GM19467 (cell line): ENCODE measurements at regions not wholly inside any gene's neighbourhood (a gene's known extent, or its start where the extent isn't known, plus 50 kb on each side); places are given as distances from the start of the nearest gene placed in this dataset.

Experiments
- ATAC-seq: cut with Tn5 transposase; IDR thresholded peaks from one replicate; pipeline ENCODE4 v1.9.1; 2021; ENCODE audit warnings: mild to moderate bottlenecking, moderate library complexity; ENCODE audit not compliant: unreplicated experiment

DNA sequence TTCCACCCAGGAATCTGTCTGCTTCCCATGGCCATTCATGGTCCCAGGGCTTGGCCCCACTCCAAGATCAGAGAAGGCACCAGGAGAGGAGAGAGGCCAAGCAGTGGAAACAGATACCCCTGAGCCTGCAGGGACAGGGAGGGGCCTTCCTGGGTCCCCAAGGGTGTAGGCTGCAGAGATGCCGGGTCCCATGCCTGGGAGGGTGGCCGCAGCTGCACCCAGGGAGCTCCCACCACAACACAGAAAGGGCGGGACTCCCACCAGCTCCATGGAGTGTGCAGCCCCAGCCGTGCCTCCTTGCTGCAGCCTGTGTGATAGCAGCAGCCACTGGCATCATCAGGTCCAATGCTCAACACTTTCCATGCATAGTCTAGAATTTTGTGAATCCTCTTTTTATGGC is 331.5 kb downstream of the UACA start:
- no peak for ATAC-seq

- ATAC-seq: no peak
Measured at GRCh38 chr15:70430069-70430468, 332.4 kb upstream of the TLE3 start.

GRCh38 chr15:70429056-70429722 is 331.5 kb upstream of the TLE3 start:
- ATAC-seq: no peak

GRCh38 chr15:70428211-70428822 is 330.6 kb upstream of the TLE3 start:
- no peak for ATAC-seq

DNA sequence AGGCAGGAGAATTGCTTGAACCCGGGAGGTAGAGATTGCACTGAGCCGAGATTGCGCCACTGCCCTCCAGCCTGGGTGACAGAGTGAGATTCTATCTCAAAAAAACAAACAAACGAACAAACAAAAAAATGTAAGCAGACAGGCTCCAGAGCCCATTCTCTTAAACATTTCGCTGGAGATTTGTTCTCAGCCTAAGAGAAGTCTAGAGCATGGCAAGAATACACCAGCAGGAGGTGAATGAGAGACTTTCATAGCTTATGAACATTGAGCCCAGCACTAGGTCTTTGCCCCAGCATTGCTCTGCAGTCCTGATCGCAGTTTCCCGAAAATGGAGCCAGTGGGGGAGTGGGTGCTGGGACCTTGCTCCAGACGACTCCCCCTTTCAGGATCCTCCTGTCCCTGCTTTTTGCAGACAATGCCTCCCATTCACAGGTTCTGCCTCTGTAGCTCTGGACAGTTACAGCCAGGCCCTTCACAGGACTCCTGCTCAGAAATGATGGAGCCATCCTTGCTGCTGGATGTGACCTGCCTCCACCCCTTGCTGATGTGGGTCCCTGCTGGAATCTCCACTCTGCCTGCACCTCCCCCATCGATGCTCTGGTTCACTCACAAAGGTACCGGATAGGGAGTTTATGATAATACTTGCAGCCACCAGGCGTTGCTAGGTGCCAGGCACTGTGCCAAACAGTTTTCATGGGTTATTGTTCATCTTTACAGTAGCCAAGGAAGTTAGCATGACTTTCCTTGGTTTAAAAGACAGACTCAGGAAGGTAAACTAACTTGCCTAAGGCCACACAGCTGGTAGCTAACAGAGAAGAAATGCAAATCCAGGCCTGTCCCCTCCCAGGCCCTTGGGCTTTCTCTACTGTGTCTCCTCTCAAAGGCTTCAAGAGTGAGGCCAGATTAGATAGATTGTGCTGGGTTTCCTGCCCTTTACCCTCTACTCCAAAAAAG is 329.7 kb upstream of the TLE3 start:
- no peak for ATAC-seq

DNA sequence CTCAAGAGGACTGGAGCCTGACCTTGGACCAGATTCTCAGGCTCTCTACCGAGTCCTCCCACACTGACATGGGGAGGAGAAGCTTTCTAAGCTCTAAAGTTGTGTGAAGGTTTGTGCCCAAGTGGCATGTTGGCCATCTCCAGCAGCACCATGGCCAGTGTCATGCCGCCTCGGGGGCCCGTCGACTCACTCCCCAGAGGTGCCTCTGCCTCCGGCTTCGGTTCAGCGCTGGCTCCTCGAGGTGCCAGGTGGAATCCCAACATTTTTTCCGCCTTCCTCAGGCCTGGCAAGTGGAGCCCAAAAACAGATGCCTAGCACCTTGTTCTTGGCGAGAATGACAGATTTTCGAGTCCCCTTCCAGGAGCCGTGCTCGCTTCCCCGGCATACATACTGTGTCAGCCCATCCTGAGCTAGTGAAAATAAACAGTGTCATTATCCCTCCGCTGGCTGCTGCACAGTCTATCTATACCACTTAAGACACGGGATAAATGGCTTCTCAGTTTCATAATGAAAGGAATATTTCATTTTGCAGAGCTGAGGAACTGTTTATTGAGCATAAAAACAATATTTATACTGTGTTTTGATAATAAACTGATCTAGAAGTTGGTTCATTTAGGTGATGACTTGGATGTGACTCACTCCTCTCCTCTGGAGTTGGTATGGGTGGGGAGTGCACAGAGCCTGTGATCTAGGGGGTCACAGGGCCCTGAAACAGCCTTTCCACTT is 328.5 kb upstream of the TLE3 start:
- ATAC-seq: no peak

DNA sequence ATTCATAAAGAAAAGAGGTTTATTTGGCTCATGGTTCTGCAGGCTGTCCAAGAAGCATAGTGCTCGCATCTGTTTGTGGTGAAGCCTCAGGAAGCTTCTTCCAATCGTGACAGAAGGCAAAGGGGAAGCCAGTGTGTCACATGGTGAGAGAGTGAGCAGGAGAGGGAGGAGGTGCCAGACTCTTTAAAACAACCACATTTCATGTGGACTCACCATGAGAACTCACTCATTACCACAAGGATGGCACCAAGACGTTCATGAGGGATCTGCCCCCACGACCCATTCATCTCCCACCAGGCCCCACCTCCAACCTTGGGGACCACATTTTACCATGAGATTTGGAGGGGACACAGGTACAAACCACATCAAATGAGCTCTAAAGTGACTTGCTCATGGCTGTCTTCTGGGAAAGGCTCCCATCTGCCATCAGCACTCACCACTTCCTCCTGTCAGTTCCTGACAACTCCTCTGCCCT is 327.3 kb upstream of the TLE3 start:
- no peak for ATAC-seq

DNA sequence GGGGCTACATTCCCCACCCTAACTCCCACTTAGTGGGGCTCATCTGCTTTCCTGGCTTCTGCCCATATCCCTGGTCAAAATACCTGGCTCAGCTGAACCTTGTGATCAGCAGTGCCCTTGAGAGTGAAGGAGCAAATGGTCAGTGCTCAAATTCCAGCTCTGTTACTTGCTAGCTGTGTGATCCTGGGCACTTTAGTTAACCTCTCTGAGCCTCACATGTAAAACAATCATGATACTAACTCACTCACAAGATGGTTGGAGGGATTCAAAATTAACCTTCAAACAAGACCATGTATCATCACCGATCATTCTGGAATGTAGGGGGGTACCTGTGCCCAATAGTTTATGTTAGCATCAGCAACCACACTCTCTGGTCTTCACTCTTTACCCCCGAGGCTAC is 325.6 kb upstream of the TLE3 start:
- ATAC-seq: no peak

DNA sequence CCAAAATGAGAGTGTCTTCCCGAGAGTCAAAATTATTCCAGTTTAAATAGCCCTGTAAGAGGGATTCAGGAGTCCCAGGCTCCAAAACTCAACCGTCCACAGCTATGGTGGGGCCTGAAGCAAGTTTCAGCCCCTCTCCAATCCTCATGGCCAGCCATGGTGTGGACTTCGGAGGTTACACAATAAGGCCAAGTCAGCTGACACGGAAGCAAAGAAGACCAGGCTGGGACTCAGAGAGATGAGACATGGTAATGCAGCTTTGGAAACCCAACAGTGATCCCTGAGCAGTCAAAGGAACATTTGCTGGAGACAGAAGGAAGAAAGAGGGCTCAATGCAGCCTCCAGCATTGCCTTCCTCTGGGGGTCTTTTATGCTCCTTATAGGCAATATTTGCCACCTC is 324.6 kb upstream of the TLE3 start:
- ATAC-seq: no peak

- no peak for ATAC-seq
Measured at GRCh38 chr15:70420948-70421482, 323.3 kb upstream of the TLE3 start.

DNA sequence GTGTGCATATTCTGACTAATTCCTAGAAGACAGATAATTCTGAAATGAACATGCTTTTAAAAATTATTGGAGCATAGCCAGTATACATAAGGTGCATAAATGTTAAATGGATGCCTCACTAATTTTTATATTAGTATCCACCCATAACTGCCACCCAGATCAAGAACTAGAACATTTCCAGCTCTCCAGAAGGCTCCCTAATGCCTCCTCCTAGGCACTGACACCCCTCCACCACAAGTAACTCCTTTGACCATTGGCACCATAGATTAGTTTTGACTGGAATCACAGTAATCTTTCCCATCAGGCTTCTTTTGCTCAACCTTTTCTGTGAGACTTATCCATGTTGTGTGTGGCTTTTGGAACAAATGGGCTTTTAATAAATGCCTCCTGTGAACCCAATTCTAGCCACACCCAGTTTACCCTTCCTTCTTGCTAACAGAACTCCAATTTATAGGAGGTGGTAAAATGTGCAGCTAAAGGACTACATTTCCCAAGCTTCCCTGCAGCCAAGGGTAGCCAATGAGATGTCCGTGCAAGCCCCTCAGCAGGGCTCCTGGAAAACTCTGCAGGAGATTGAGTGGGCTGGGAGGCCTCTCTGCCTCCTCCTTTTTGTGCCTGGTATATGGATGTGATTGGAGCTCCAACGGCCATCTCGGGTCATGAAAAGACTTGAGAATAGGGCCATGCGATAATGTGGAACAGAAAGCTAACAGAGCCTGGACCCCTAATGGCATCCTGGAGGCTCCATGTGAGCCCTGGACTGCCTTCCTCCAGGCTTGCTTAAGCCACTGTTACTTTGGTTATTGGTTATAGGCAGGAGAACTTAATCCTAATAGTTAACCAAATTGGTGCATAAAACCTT is 322.6 kb upstream of the TLE3 start:
- no peak for ATAC-seq

DNA sequence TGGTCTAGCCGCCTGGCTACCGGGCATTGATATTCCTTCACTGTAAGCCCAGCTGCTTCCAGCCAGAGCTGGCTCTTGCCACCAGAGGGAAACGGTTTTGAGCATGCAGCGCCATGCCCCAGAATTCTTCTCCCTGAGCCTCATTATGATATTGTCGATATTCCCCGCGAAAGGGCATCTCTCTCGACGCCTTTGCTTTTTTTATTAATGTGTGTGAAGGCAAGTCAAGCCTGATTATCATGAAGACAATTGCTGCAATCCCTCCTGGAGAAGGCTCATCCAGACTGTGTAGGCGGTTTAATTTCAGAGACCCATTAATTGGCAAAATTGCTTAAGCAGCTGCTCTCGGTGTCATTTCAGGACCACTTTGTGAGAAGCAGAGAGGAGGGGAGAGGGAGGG is 321.2 kb upstream of the TLE3 start:
- no peak for ATAC-seq

DNA sequence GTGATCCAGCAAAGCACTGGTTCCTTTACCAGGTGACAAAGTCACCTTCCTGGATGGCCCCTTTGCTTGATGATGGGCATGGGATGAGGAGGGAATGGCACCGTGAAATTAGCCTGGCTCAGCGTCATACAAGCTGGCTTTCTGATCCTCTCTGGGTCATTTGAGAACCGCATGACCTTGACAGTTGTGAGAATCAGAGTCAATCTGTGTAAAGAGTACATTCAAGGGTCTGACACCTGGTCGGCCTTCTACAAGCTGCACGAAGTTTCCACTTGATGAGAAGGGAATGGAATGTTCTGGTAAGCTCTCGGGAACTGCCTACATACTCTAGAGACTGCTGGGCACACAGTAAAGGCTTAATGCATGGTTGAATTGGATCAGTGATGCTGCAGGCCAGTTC is 319.8 kb upstream of the TLE3 start:
- ATAC-seq: no peak

- ATAC-seq: no peak
Measured at GRCh38 chr15:70416829-70417228, 319.1 kb upstream of the TLE3 start.

DNA sequence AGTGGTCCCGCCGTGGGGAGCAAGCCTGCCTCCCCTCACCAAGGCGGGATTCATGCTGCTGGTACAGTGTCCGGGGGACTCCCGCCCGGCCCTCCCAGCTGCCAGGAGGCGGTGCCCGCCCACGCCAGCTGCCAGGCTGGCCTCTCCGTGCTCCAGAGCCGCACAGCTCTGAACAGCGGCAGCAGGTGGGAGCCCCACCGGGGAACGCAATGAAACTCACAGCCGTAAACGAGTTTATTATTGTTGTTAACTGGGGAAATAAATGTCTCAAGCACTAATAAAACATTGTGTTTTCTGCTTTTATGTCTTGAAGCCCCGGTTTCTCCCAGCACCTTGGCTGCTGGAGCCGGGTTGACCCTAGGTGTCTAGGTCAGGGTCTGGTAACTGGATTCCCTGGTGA is 317.7 kb upstream of the TLE3 start:
- ATAC-seq: no peak

- ATAC-seq: no peak
Measured at GRCh38 chr15:70414626-70415025, 316.9 kb upstream of the TLE3 start.

GRCh38 chr15:70412794-70413193 is 315.1 kb upstream of the TLE3 start:
- ATAC-seq: no peak

DNA sequence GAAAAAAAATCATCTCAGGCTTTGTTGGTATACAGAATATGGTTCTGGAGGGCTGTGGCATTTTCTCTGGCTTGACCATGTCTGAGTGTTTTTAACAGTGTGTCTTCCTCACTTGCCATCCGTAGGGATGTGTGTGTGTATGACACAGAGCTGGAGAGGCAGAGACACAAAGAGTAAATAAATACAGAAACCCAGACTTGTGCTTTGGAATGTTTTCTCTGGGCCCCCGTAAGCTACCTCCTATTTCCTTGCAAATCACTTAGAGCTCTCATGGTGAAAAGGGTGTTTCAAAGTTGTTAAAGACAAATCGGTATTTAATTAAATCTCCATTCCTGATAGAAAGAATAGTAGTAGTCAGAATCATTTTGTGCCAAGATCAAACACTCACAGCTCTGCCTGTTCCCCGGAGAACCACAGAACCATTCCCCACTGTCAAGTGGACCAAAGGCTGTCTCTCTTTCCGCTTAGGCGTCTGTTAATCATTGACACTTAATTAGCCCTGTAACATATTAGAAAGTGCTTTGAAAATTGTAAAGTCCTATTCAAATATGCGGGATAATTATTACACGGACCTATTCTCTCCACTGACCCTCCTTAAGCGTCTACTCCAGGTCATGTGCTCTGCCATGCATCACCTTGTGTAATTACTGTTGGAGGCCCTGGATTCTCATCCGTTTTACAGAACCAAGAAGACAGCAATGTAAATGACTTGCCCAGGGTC is 313.6 kb upstream of the TLE3 start:
- no peak for ATAC-seq

GRCh38 chr15:70410371-70410985 is 312.8 kb upstream of the TLE3 start:
- ATAC-seq: no peak
